MCF 10A (cell line): ENCODE measurements at regions not wholly inside any gene's neighbourhood (a gene's known extent, or its start where the extent isn't known, plus 50 kb on each side); places are given as distances from the start of the nearest gene placed in this dataset.

Experiments
- BruUV-seq: library from RNA; stranded (reverse); fragments of 400-500 nt; replicated peaks from 2 replicates; lab custom pipeline; 2021; lab: Mats Ljungman, UMichigan
- CTCF ChIA-PET: fragments of 300-600 bp; sonication (Branson Sonifier 250); formaldehyde crosslinking; extraction: SDS; loops from one replicate; lab custom pipeline; 2021; ENCODE audit warnings: antibody characterized with exemption, inconsistent platforms; lab: Yijun Ruan, JAX
- POLR2A ChIA-PET: fragments of 300-600, 350-650 bp; sonication (Branson Sonifier 250); formaldehyde crosslinking; extraction: SDS; loops from one replicate; lab custom pipeline; 2020; ENCODE audit warnings: antibody characterized with exemption, inconsistent platforms; lab: Yijun Ruan, JAX
- DNase-seq: peaks from one replicate; pipeline ENCODE4 v3.0.0-alpha.2; 2018; ENCODE audit not compliant: unreplicated experiment
- H3K27ac Mint-ChIP-seq: one replicate; pipeline ENCODE4 v1.8.0; 2022; ENCODE audit warnings: mild to moderate bottlenecking, low read depth, mixed read lengths; ENCODE audit not compliant: unreplicated experiment
- H3K27me3 Mint-ChIP-seq: one replicate; pipeline ENCODE4 v1.8.0; 2022; ENCODE audit warnings: mixed read lengths; ENCODE audit not compliant: insufficient read depth, unreplicated experiment
- H3K36me3 Mint-ChIP-seq: one replicate; pipeline ENCODE4 v1.8.0; 2022; ENCODE audit warnings: mild to moderate bottlenecking, moderate library complexity, mixed read lengths; ENCODE audit not compliant: insufficient read depth, unreplicated experiment
- H3K4me1 Mint-ChIP-seq: one replicate; pipeline ENCODE4 v1.8.0; 2022; ENCODE audit warnings: mixed read lengths; ENCODE audit not compliant: insufficient read depth, unreplicated experiment
- H3K4me3 Mint-ChIP-seq: one replicate; pipeline ENCODE4 v1.8.0; 2022; ENCODE audit warnings: mild to moderate bottlenecking, moderate library complexity, mixed read lengths; ENCODE audit not compliant: unreplicated experiment
- H3K9me3 Mint-ChIP-seq: one replicate; pipeline ENCODE4 v1.8.0; 2022; ENCODE audit warnings: mixed read lengths; ENCODE audit not compliant: unreplicated experiment
- intact Hi-C: fragments of 100-400 bp; cut with micrococcal nuclease; formaldehyde crosslinking; loops from 2 replicates; pipeline ENCODE4 v1.14.1; 2022
- TF ChIP-seq, protein P1 (sequence below): fragments of 200-600 bp; IDR thresholded peaks from one replicate; pipeline ENCODE4 v1.8.0; 2022; ENCODE audit warnings: antibody characterized with exemption, mild to moderate bottlenecking; ENCODE audit not compliant: unreplicated experiment

GRCh38 chr4:71866212-71866885 is 82.5 kb upstream of the GC start:
- TF ChIP-seq, protein P1, sequence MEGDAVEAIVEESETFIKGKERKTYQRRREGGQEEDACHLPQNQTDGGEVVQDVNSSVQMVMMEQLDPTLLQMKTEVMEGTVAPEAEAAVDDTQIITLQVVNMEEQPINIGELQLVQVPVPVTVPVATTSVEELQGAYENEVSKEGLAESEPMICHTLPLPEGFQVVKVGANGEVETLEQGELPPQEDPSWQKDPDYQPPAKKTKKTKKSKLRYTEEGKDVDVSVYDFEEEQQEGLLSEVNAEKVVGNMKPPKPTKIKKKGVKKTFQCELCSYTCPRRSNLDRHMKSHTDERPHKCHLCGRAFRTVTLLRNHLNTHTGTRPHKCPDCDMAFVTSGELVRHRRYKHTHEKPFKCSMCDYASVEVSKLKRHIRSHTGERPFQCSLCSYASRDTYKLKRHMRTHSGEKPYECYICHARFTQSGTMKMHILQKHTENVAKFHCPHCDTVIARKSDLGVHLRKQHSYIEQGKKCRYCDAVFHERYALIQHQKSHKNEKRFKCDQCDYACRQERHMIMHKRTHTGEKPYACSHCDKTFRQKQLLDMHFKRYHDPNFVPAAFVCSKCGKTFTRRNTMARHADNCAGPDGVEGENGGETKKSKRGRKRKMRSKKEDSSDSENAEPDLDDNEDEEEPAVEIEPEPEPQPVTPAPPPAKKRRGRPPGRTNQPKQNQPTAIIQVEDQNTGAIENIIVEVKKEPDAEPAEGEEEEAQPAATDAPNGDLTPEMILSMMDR = no peak
- no TSS peak for BruUV-seq
- Mint-ChIP-seq H3K9me3 (peaks cover 9% of the 10 kb centered on the region), H3K4me3 (no peak overlapping the region), H3K27ac (no peak overlapping the region), H3K36me3 (no peaks in the 10 kb centered on the region), H3K27me3 (no peaks in the 10 kb centered on the region), H3K4me1 (no peaks in the 10 kb centered on the region)
- ChIA-PET POLR2A (interaction anchor here (0.7 kb wide), 1 partner anchor 419 kb away, joined by 3 read pairs; no protein-coding TSS in a partner anchor), CTCF (no interaction called here)
- intact Hi-C loops = no loop called here
- DNase-seq = no peak

GRCh38 chr4:71867598-71867997 is 83.7 kb upstream of the GC start:
- Mint-ChIP-seq H3K36me3 (no peaks in the 10 kb centered on the region), H3K27me3 (no peaks in the 10 kb centered on the region), H3K27ac (no peak overlapping the region), H3K4me3 (no peak overlapping the region), H3K9me3 (peaks cover 9% of the 10 kb centered on the region), H3K4me1 (no peaks in the 10 kb centered on the region)
- BruUV-seq = no TSS peak
- POLR2A ChIA-PET = no interaction called here
- CTCF ChIA-PET = no interaction called here
- intact Hi-C loops = no loop called here
- TF ChIP-seq, protein P1 = no peak
- DNase-seq = peak; percentile 9

DNA sequence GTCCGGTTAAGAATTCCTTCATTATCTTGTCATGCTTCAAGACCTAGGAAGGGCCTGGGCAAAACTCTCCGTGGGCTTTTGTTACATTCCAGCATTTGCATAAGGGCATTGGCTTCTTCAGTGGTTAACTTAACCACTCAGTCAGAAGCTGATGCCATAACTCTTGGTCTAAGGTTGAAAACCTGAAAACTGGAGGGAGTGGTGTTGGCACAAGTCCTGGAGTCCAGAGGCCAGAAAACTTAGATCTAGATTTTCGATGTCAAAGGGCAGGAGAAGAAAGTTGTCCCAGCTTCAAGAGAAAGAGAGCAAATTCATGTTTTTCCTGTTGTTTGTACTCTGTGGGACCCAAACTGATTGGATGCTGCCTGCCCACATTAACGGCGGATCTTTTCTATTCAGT is 86.6 kb upstream of the GC start:
- Mint-ChIP-seq H3K4me3 (no peak overlapping the region), H3K36me3 (no peaks in the 10 kb centered on the region), H3K9me3 (peaks cover 2% of the 10 kb centered on the region), H3K4me1 (peaks cover 6% of the 10 kb centered on the region), H3K27me3 (no peaks in the 10 kb centered on the region), H3K27ac (no peak overlapping the region)
- BruUV-seq = no TSS peak
- intact Hi-C loops = no loop called here
- no peak for DNase-seq
- ChIA-PET CTCF (no interaction called here), POLR2A (no interaction called here)
- TF ChIP-seq, protein P1 = no peak

DNA sequence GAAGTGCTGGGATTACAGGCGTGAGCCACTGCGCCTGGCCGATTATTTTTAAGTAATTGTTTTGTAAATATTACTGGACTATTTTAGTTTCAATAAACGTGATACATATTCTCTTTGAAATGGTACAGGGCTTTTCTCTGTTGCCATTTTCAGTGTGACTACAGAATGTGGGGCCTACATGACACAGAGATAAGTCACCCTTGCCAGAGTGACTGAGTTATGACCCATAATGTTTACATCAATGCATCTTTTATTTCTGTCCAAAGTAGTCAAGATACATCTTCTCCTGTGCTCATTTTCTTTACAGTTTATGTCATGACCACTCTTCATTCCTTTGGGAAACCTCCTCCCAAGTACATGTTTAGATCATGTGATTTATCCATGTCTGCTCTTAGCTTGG is 88.3 kb upstream of the GC start:
- DNase-seq = no peak
- TF ChIP-seq, protein P1 = no peak
- Mint-ChIP-seq H3K4me1 (peaks cover 6% of the 10 kb centered on the region), H3K9me3 (peaks cover 11% of the 10 kb centered on the region), H3K27ac (no peak overlapping the region), H3K36me3 (no peaks in the 10 kb centered on the region), H3K27me3 (no peaks in the 10 kb centered on the region), H3K4me3 (no peak overlapping the region)
- BruUV-seq = no TSS peak
- CTCF ChIA-PET = no interaction called here
- POLR2A ChIA-PET = no interaction called here
- intact Hi-C loops = no loop called here
